GM12878 (cell line): ENCODE measurements at regions not wholly inside any gene's neighbourhood (a gene's known extent, or its start where the extent isn't known, plus 50 kb on each side); places are given as distances from the start of the nearest gene placed in this dataset.

Experiments
- ATAC-seq: fragments of 200-7000 bp; cut with Tn5 transposase; 3 replicates; pipeline ENCODE4 v1.9.1; 2020; ENCODE audit warnings: mild to moderate bottlenecking, moderate library complexity
- BruUV-seq: library from RNA; stranded (reverse); fragments of 400-500 nt; replicated peaks from 2 replicates; lab custom pipeline; 2021; lab: Mats Ljungman, UMichigan
- CTCF ChIA-PET: fragments of 300-600 bp; sonication (Branson Sonifier 250); formaldehyde crosslinking; extraction: SDS; loops from one replicate; lab custom pipeline; 2021; ENCODE audit warnings: inconsistent platforms; lab: Yijun Ruan, JAX
- POLR2A ChIA-PET: fragments of 350-600 bp; formaldehyde crosslinking; extraction: SDS; loops from one replicate; lab custom pipeline; 2021; ENCODE audit warnings: inconsistent platforms; lab: Charles Lee
- RAD21 ChIA-PET: fragments of 300-600 bp; sonication (Branson Sonifier 250); formaldehyde crosslinking; loops from one replicate; lab custom pipeline; 2023; ENCODE audit warnings: antibody characterized with exemption; ENCODE audit not compliant: unreplicated experiment; lab: Charles Lee
- SMC1A ChIA-PET: fragments of 300-600 bp; sonication (Branson Sonifier 250); formaldehyde crosslinking; loops from one replicate; lab custom pipeline; 2023; ENCODE audit not compliant: unreplicated experiment, uncharacterized antibody; lab: Charles Lee
- DNase-seq: peaks from one replicate; pipeline ENCODE4 v3.0.0-alpha.2; 2011; ENCODE audit warnings: low read depth, low spot score
- FAIRE-seq: peaks from 3 replicates; lab custom pipeline; 2011; peaks lifted over from hg19 to GRCh38; lab: Jason Lieb, UNC
- H2AFZ ChIP-seq: 2 replicates; pipeline ENCODE4 v1.6.0; 2011; ENCODE audit warnings: low read depth, low read length, control low read depth; ENCODE audit not compliant: control insufficient read depth
- H3K27ac ChIP-seq: 2 replicates; pipeline ENCODE4 v1.5.1; 2011; ENCODE audit warnings: control low read depth; ENCODE audit not compliant: control insufficient read depth, insufficient read depth
- H3K27me3 ChIP-seq, 2 experiments: replicated peaks in 1 of 2; 2 replicates each; pipeline versions ENCODE4 v1.6.0 to v1.6.1; 2011; ENCODE audit warnings: low read length in 1 of 2; ENCODE audit not compliant: control insufficient read depth in 2 of 2, insufficient read depth in 2 of 2
- H3K36me3 ChIP-seq, 2 experiments: 2 replicates each; pipeline ENCODE4 v1.5.1; 2011; ENCODE audit warnings: low read length in 1 of 2; ENCODE audit not compliant: control insufficient read depth in 2 of 2, insufficient read depth in 2 of 2
- H3K4me1 ChIP-seq: 2 replicates; pipeline ENCODE4 v1.6.1; 2011; ENCODE audit warnings: mild to moderate bottlenecking, low read length, moderate library complexity, mixed read lengths; ENCODE audit not compliant: control insufficient read depth, insufficient read depth
- H3K4me2 ChIP-seq: 2 replicates; pipeline ENCODE4 v1.6.0; 2011; ENCODE audit warnings: control low read depth; ENCODE audit not compliant: control insufficient read depth, insufficient read depth
- H3K4me3 ChIP-seq: fragments of 200-600 bp; sonication (generic); 2 replicates; pipeline ENCODE4 v1.5.1; 2016
- H3K79me2 ChIP-seq: 2 replicates; pipeline ENCODE4 v1.6.0; 2011; ENCODE audit warnings: low read length; ENCODE audit not compliant: control insufficient read depth, insufficient read depth
- H3K9ac ChIP-seq: 2 replicates; pipeline ENCODE4 v1.8.0; 2011; ENCODE audit warnings: low read length, control low read depth, mixed read lengths; ENCODE audit not compliant: control insufficient read depth, insufficient read depth
- H3K9me3 ChIP-seq: replicated peaks from 3 replicates; pipeline ENCODE4 v1.5.1; 2011; ENCODE audit warnings: mild to moderate bottlenecking, low read length; ENCODE audit not compliant: control insufficient read depth, insufficient read depth
- H4K20me1 ChIP-seq: 2 replicates; pipeline ENCODE4 v1.6.0; 2011; ENCODE audit not compliant: control insufficient read depth, insufficient read depth
- IKZF2 ChIP-seq, 2 experiments: fragments of 450-650 bp; IDR thresholded peaks; 2 replicates each; pipeline ENCODE4 v1.6.1; 2017; ENCODE audit warnings: mild to moderate bottlenecking in 2 of 2, moderate library complexity in 2 of 2
- KLF5 ChIP-seq: fragments of 450-650 bp; IDR thresholded peaks from 2 replicates; pipeline ENCODE4 v1.6.1; 2014; ENCODE audit warnings: mild to moderate bottlenecking; ENCODE audit not compliant: partially characterized antibody
- MEF2A ChIP-seq: IDR thresholded peaks from 2 replicates; pipeline ENCODE4 v1.6.1; 2011; ENCODE audit warnings: low read depth, mild to moderate bottlenecking, low read length, moderate library complexity; ENCODE audit not compliant: insufficient read depth
- PML ChIP-seq: IDR thresholded peaks from 2 replicates; pipeline ENCODE4 v1.6.1; 2012; ENCODE audit warnings: low read length, inconsistent platforms
- SMARCA5 ChIP-seq: fragments of 450-650 bp; IDR thresholded peaks from 2 replicates; pipeline ENCODE4 v1.6.1; 2017; ENCODE audit warnings: mild to moderate bottlenecking
- TARDBP ChIP-seq: IDR thresholded peaks from 2 replicates; pipeline ENCODE4 v1.6.1; 2016; ENCODE audit warnings: borderline replicate concordance
- ZBTB33 ChIP-seq: fragments of 450-650 bp; IDR thresholded peaks from 2 replicates; pipeline ENCODE4 v1.6.1; 2017; ENCODE audit warnings: mild to moderate bottlenecking
- ZBTB4 ChIP-seq: fragments of 450-650 bp; formaldehyde crosslinking; IDR thresholded peaks from 2 replicates; pipeline ENCODE4 v1.4.0; 2022; ENCODE audit warnings: mild to moderate bottlenecking, moderate library complexity
- WGBS: methylation state at CpG from one replicate; pipeline ENCODE4 v1.1.6; 2016; ENCODE audit warnings: low lambda C conversion rate; ENCODE audit not compliant: insufficient replicate concordance, insufficient coverage; ENCODE audit errors: missing lambda C conversion rate; 5-methylcytosine and 5-hydroxymethylcytosine counted together
- in situ Hi-C: fragments of 300-500 bp; cut with MboI; formaldehyde crosslinking; loops from 9 replicates; pipeline ENCODE4 v1.14.3; 2018; ENCODE audit warnings: mixed read lengths
- intact Hi-C: fragments of 100-400 bp; cut with micrococcal nuclease; formaldehyde crosslinking; loops from one replicate; pipeline ENCODE4 v1.14.2; 2022; ENCODE audit not compliant: unreplicated experiment

DNA sequence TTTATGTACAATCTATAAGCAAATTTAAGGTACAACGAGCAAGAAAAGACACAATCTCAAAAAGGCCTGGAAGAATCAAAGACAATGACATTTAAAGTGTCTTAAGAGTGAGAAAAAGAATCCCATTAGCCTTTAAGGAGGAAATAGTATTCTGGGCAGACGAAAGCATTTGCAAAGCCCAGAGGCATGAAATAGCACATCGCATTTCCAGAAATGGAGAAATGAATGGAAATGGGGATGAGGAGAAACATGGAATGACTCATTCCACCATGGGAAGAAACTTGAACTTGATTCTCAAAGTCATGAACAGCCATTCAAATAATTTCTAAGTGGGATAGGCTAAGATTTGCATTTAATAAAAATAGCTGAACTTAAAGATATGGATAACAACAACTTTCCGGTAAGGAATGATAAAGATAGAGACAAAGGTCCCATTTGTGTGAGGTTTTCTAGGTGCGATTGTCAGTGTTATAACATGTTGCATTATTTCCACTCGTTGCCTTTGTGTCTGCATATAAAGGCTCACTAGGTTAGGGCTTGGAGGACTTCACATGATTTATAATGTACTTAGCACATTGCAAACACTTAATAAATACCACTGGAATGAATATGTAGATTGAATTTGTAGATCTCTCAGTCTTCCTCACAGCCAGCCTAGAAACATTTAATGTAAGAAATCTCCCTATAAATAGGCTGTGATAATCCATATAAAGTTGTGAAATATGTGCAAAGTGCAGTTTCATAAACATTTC is 310.3 kb upstream of the KLF6 start (continued):
- TF ChIP-seq ZBTB4 (CRISPR knock-in tag) (no peak), SMARCA5 (no peak), PML (no peak), MEF2A (no peak)

DNA sequence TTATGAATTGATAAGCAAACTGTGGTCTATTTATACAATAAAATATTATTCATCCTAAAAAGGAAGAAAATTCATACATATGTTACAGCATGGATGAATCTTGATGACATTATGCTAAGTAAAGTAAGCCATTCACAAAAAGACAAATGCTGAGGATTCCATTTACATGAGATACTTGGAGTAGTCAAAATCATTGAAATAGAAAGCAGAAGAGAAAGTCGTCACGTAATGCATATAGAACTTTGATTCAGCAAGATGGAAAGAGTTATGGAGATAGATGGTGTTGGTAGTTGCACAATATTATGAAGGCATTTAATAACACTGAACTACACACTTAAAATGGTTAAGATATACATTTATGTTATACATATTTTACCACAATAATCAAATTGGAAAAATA is 309.7 kb upstream of the KLF6 start:
- ChIA-PET SMC1A (interaction anchor here (0.7 to 0.9 kb wide), 2 partner anchors 16 to 21 kb away, joined by 3 read pairs; no protein-coding TSS in a partner anchor), RAD21 (no interaction called here), POLR2A (no interaction called here), CTCF (no interaction called here)
- DNase-seq (no peak), ATAC-seq (no peak), FAIRE-seq (no peak)
- Histone ChIP-seq H4K20me1 (no peaks in the 10 kb centered on the region), H3K27me3 (peaks cover 0 to 2% of the 10 kb centered on the region in 2 experiments; a peak in 1 of 4 replicates), H3K79me2 (no peaks in the 10 kb centered on the region), H3K4me1 (no peaks in the 10 kb centered on the region), H3K4me3 (no peak overlapping the region), H3K9ac (no peak overlapping the region), H3K4me2 (no peak overlapping the region), H2AFZ (no peak overlapping the region), H3K36me3 (no peaks in the 10 kb centered on the region), H3K9me3 (no peaks in the 10 kb centered on the region; the same call in 2 of the 3 replicates), H3K27ac (no peak overlapping the region)
- BruUV-seq: no TSS peak
- 76% methylated on average over 2 of the region's 2 CpGs for WGBS
- TF ChIP-seq KLF5: no peak
- no peak for TF ChIP-seq IKZF2 (IDR thresholded peaks at IDR 0.05)
- TF ChIP-seq ZBTB33: no peak
- TF ChIP-seq TARDBP: no peak
- intact Hi-C loops (no loop called here), in situ Hi-C loops (no loop called here)
